ENCODE measurements at regions not wholly inside any gene's neighbourhood (a gene's known extent, or its start where the extent isn't known, plus 50 kb on each side); places are given as distances from the start of the nearest gene placed in this dataset.

- TF ChIP-seq EZH2 (IDR thresholded peaks at IDR 0.05; ENCODE audit: insufficient read depth, poor library complexity, severe bottlenecking) (no peak), EZH2phosphoT487 (IDR thresholded peaks at IDR 0.05; ENCODE audit: insufficient read depth, low read depth) (no peak)
These were observed 642.3 kb upstream of the SLITRK1 start for GRCh38 chr13:84524586-84524985.
